Esophagus muscularis mucosa (tissue), 4 donors: ENCODE measurements at regions not wholly inside any gene's neighbourhood (a gene's known extent, or its start where the extent isn't known, plus 50 kb on each side); places are given as distances from the start of the nearest gene placed in this dataset.
A peak's percentile ranks its signal among the peaks of the same experiment; 100 is the strongest.

ENCODE experiments used
- DNase-seq: peaks from one replicate; pipeline ENCODE4 v3.0.0-alpha.2; 2017; ENCODE audit errors: extremely low spot score
- H3K27ac ChIP-seq, 4 donors: fragments of 200-600 bp; sonication (generic); replicated peaks in 1 of 4; 1 replicate in 3 of 4; 2 replicates in 1 of 4; pipeline ENCODE4 v1.5.1; 2016 to 2019; ENCODE audit warnings: mild to moderate bottlenecking in 1 of 4
- H3K27me3 ChIP-seq, 4 donors: fragments of 200-600 bp; sonication (generic); one replicate each; pipeline versions ENCODE4 v1.5.1 to v1.6.0; 2016 to 2019
- H3K36me3 ChIP-seq, 4 donors: fragments of 200-600 bp; sonication (generic); one replicate each; pipeline ENCODE4 v1.5.1; 2016 to 2019
- H3K4me1 ChIP-seq, 4 donors: fragments of 200-600 bp; sonication (generic); one replicate each; pipeline ENCODE4 v1.5.1; 2016 to 2019
- H3K4me3 ChIP-seq, 4 donors: fragments of 200-600 bp; sonication (generic); 1 replicate in 2 of 4; 2 replicates in 2 of 4; pipeline ENCODE4 v1.5.1; 2016 to 2019; ENCODE audit warnings: mild to moderate bottlenecking in 4 of 4, moderate library complexity in 1 of 4
- H3K9me3 ChIP-seq, 4 donors: fragments of 200-600 bp; sonication (generic); 1 replicate in 3 of 4; 2 replicates in 1 of 4; pipeline ENCODE4 v1.5.1; 2016 to 2019
- CTCF ChIP-seq, 3 experiments: fragments of 200-600 bp in 2 of 3; fragments of 450-650 bp in 1 of 3; sonication (generic) in 2 of 3; IDR thresholded peaks; one replicate each; pipeline ENCODE4 v1.5.1; 2017 to 2019; ENCODE audit warnings: antibody characterized with exemption in 3 of 3, mild to moderate bottlenecking in 2 of 3, moderate library complexity in 1 of 3
- EP300 ChIP-seq: sonication (generic); formaldehyde crosslinking; IDR thresholded peaks from one replicate; pipeline ENCODE4 v1.6.1; 2017; ENCODE audit warnings: antibody characterized with exemption
- POLR2A ChIP-seq: fragments of 450-650 bp; IDR thresholded peaks from one replicate; pipeline ENCODE4 v1.6.1; 2017; ENCODE audit warnings: antibody characterized with exemption, moderate library complexity, mild to moderate bottlenecking, low read depth
- POLR2AphosphoS5 ChIP-seq, 2 donors: sonication (generic); formaldehyde crosslinking; IDR thresholded peaks; one replicate each; pipeline ENCODE4 v1.6.1; 2017; ENCODE audit warnings: antibody characterized with exemption in 2 of 2
- WGBS: methylation state at CpG from one replicate; pipeline ENCODE4 v1.1.5; 2018; 5-methylcytosine and 5-hydroxymethylcytosine counted together
- intact Hi-C: fragments of 100-400 bp; cut with DNase I; formaldehyde crosslinking; loops from one replicate; pipeline ENCODE4 v1.15.1; 2023

- peaks cover 0 to 11% (median 5%) of the 10 kb centered on the region in 4 donors for H3K9me3 ChIP-seq
- TF ChIP-seq EP300 (no peak), POLR2AphosphoS5 (IDR thresholded peaks at IDR 0.05) (no peak), CTCF (IDR thresholded peaks at IDR 0.05) (no peak), POLR2A (no peak)
- no peaks in the 10 kb centered on the region for H3K4me1 ChIP-seq
- no peak overlapping the region for H3K4me3 ChIP-seq
- intact Hi-C loops: no loop called here
- no peak overlapping the region for H3K27ac ChIP-seq
- DNase-seq: no peak
- H3K36me3 ChIP-seq: no peaks in the 10 kb centered on the region
- H3K27me3 ChIP-seq: no peaks in the 10 kb centered on the region
- WGBS: 23% methylated on average over 4 of the region's 4 CpGs
These were observed 127.6 kb upstream of the ARID2 start for GRCh38 chr12:45601888-45602287.

GRCh38 chr12:45605624-45606023 lies 123.9 kb upstream of the ARID2 start:
- H3K27me3 ChIP-seq: no peaks in the 10 kb centered on the region
- H3K4me3 ChIP-seq: no peak overlapping the region
- H3K4me1 ChIP-seq: peaks cover 0 to under 1% (median 0%) of the 10 kb centered on the region in 4 donors
- H3K9me3 ChIP-seq: peaks cover 0 to 11% (median 5%) of the 10 kb centered on the region in 4 donors
- intact Hi-C loops: no loop called here
- WGBS: 95% methylated on average over 1 of the region's 1 CpG
- no peaks in the 10 kb centered on the region for H3K36me3 ChIP-seq
- H3K27ac ChIP-seq: no peak overlapping the region
- TF ChIP-seq POLR2A (no peak), CTCF (IDR thresholded peaks at IDR 0.05) (no peak), EP300 (no peak)
- DNase-seq: no peak

GRCh38 chr12:45611061-45611460 lies 118.4 kb upstream of the ARID2 start:
- intact Hi-C loops: no loop called here
- TF ChIP-seq EP300: no peak
- TF ChIP-seq CTCF (IDR thresholded peaks at IDR 0.05): no peak
- no peak for TF ChIP-seq POLR2A
- no peak for TF ChIP-seq POLR2AphosphoS5 (IDR thresholded peaks at IDR 0.05)
- Histone ChIP-seq H3K27me3 (no peaks in the 10 kb centered on the region), H3K36me3 (no peaks in the 10 kb centered on the region), H3K9me3 (peaks cover 0 to 5% (median 0%) of the 10 kb centered on the region in 4 donors), H3K4me1 (peaks cover 0 to 7% (median 7%) of the 10 kb centered on the region in 4 donors), H3K27ac (no peak overlapping the region), H3K4me3 (peak overlapping the region; percentile 14 to 41 (median 24))
- DNase-seq: no peak
- WGBS: 36% methylated on average over 12 of the region's 20 CpGs

- H3K36me3 ChIP-seq: no peaks in the 10 kb centered on the region
- DNase-seq: no peak
- peaks cover 0 to 1% (median 0%) of the 10 kb centered on the region in 4 donors for H3K9me3 ChIP-seq
- H3K27ac ChIP-seq: no peak overlapping the region
- 83% methylated on average over 5 of the region's 5 CpGs for WGBS
- peaks cover 0 to 7% (median 7%) of the 10 kb centered on the region in 4 donors for H3K4me1 ChIP-seq
- no peaks in the 10 kb centered on the region for H3K27me3 ChIP-seq
- peak overlapping the region in 3 of 4 donors; percentile 20 to 41 (median 29) for H3K4me3 ChIP-seq
- intact Hi-C loops: no loop called here
- no peak for TF ChIP-seq CTCF (IDR thresholded peaks at IDR 0.05)
- TF ChIP-seq POLR2A: no peak
- no peak for TF ChIP-seq POLR2AphosphoS5 (IDR thresholded peaks at IDR 0.05)
- TF ChIP-seq EP300: no peak
These were observed 118.0 kb upstream of the ARID2 start for GRCh38 chr12:45611495-45611894.
